H1 (cell line): ENCODE measurements at regions not wholly inside any gene's neighbourhood (a gene's known extent, or its start where the extent isn't known, plus 50 kb on each side); places are given as distances from the start of the nearest gene placed in this dataset.

Experiments
- CTCF ChIA-PET: fragments of 300-600 bp; sonication (Branson Sonifier 250); formaldehyde crosslinking; loops from one replicate; lab custom pipeline; 2021; ENCODE audit not compliant: partially characterized antibody; lab: Charles Lee
- POLR2A ChIA-PET: fragments of 300-600 bp; sonication (Branson Sonifier 250); formaldehyde crosslinking; loops from one replicate; lab custom pipeline; 2021; ENCODE audit warnings: inconsistent platforms; ENCODE audit not compliant: partially characterized antibody; lab: Charles Lee
- DNase-seq, 2 experiments: peaks; one replicate each; pipeline versions ENCODE4 v3.0.0 to v3.0.0-alpha.2; 2010 to 2022; ENCODE audit warnings: low spot score in 2 of 2, low read depth in 1 of 2, mixed read lengths in 1 of 2
- FAIRE-seq: peaks from 2 replicates; lab custom pipeline; 2011; peaks lifted over from hg19 to GRCh38; lab: Jason Lieb, UNC
- H2AFZ ChIP-seq: 2 replicates; pipeline ENCODE4 v1.8.1; 2012; ENCODE audit warnings: low read length, inconsistent platforms
- H2AK5ac ChIP-seq: 2 replicates; pipeline ENCODE4 v1.6.1; 2013; ENCODE audit warnings: low read depth, low read length
- H2BK120ac ChIP-seq: replicated peaks from 2 replicates; pipeline ENCODE3; 2013; ENCODE audit warnings: low read depth, low read length, inconsistent platforms
- H2BK12ac ChIP-seq: 2 replicates; pipeline ENCODE4 v1.6.1; 2013; ENCODE audit warnings: low read depth, low read length
- H2BK15ac ChIP-seq: 2 replicates; pipeline ENCODE4 v1.6.1; 2013; ENCODE audit warnings: low read length
- H2BK20ac ChIP-seq: 2 replicates; pipeline ENCODE4 v1.6.1; 2013; ENCODE audit warnings: low read length
- H2BK5ac ChIP-seq: 2 replicates; pipeline ENCODE4 v1.6.1; 2013; ENCODE audit warnings: low read depth, low read length
- H3K14ac ChIP-seq: 2 replicates; pipeline ENCODE4 v1.6.1; 2013; ENCODE audit warnings: inconsistent platforms; ENCODE audit not compliant: insufficient read length
- H3K18ac ChIP-seq: 2 replicates; pipeline ENCODE4 v1.6.1; 2013; ENCODE audit warnings: low read length; ENCODE audit errors: extremely low read depth
- H3K23ac ChIP-seq: 2 replicates; pipeline ENCODE4 v1.6.1; 2013; ENCODE audit warnings: inconsistent platforms; ENCODE audit not compliant: insufficient read length
- H3K23me2 ChIP-seq: 2 replicates; pipeline ENCODE4 v1.6.1; 2013; ENCODE audit warnings: low read depth, low read length
- H3K27ac ChIP-seq: 2 replicates; pipeline ENCODE4 v1.6.1; 2011; ENCODE audit warnings: low read depth, low read length, inconsistent platforms
- H3K27me3 ChIP-seq, 4 experiments: replicated peaks in 1 of 4; 1 replicate in 1 of 4; 2 replicates in 3 of 4; pipeline versions ENCODE4 v1.6.1 to v1.8.1; 2011 to 2013; ENCODE audit warnings: low read length in 3 of 4, mild to moderate bottlenecking in 3 of 4, inconsistent platforms in 2 of 4, mixed read lengths in 2 of 4, moderate library complexity in 1 of 4; ENCODE audit not compliant: control insufficient read depth in 3 of 4, insufficient read depth in 3 of 4; ENCODE audit errors: extremely low read depth in 1 of 4
- H3K36me3 ChIP-seq, 4 experiments: 2 replicates each; pipeline versions ENCODE4 v1.6.1 to v1.8.1; 2011 to 2013; ENCODE audit warnings: mild to moderate bottlenecking in 4 of 4, low read length in 3 of 4, moderate library complexity in 2 of 4, control low read depth in 1 of 4, inconsistent platforms in 1 of 4; ENCODE audit not compliant: insufficient read depth in 4 of 4, control insufficient read depth in 2 of 4
- H3K4ac ChIP-seq: replicated peaks from 2 replicates; pipeline ENCODE3; 2013; ENCODE audit warnings: low read length, low read depth, mixed read lengths, inconsistent platforms; ENCODE audit not compliant: insufficient read length
- H3K4me1 ChIP-seq, 4 experiments: replicated peaks in 1 of 4; 1 replicate in 1 of 4; 2 replicates in 3 of 4; pipeline versions ENCODE4 v1.6.1 to v1.8.1; 2011 to 2013; ENCODE audit warnings: low read length in 3 of 4, inconsistent platforms in 2 of 4, mixed read lengths in 1 of 4; ENCODE audit not compliant: insufficient read depth in 4 of 4, control insufficient read depth in 3 of 4
- H3K4me2 ChIP-seq, 2 experiments: 2 replicates each; pipeline versions ENCODE4 v1.6.1 to v1.8.1; 2011 to 2013; ENCODE audit warnings: low read depth in 2 of 2, low read length in 2 of 2, control low read depth in 1 of 2, inconsistent platforms in 1 of 2, mild to moderate bottlenecking in 1 of 2; ENCODE audit not compliant: insufficient read depth in 1 of 2
- H3K4me3 ChIP-seq, 4 experiments: fragments of 200-600, 300-600 bp in 1 of 4; sonication (generic), shearing (Covaris generic), sonication (Bioruptor Twin) in 1 of 4; 2 replicates each; pipeline versions ENCODE4 v1.5.1 to v1.8.1; 2011 to 2016; ENCODE audit warnings: low read length in 4 of 4, low read depth in 3 of 4, control low read depth in 2 of 4, inconsistent platforms in 2 of 4, mild to moderate bottlenecking in 2 of 4, mixed read lengths in 1 of 4, moderate library complexity in 1 of 4; ENCODE audit not compliant: insufficient read depth in 2 of 4; ENCODE audit errors: extremely low read depth in 1 of 4
- H3K56ac ChIP-seq: replicated peaks from 2 replicates; pipeline ENCODE3; 2013; ENCODE audit warnings: low read depth, mild to moderate bottlenecking, mixed read lengths, low read length, inconsistent platforms; ENCODE audit not compliant: insufficient read length
- H3K79me1 ChIP-seq: 2 replicates; pipeline ENCODE4 v1.6.1; 2013; ENCODE audit warnings: low read depth, low read length, control low read depth
- H3K79me2 ChIP-seq, 2 experiments: 2 replicates each; pipeline versions ENCODE4 v1.6.1 to v1.8.1; 2012 to 2013; ENCODE audit warnings: low read length in 2 of 2, mild to moderate bottlenecking in 2 of 2, inconsistent platforms in 1 of 2; ENCODE audit not compliant: insufficient read depth in 2 of 2, control insufficient read depth in 1 of 2
- H3K9ac ChIP-seq, 4 experiments: replicated peaks in 1 of 4; 1 replicate in 1 of 4; 2 replicates in 3 of 4; pipeline versions ENCODE4 v1.6.1 to v1.8.1; 2011 to 2013; ENCODE audit warnings: low read depth in 3 of 4, low read length in 3 of 4, control low read depth in 2 of 4, mild to moderate bottlenecking in 2 of 4, moderate library complexity in 2 of 4, inconsistent platforms in 1 of 4; ENCODE audit errors: extremely low read depth in 1 of 4
- H3K9me3 ChIP-seq, 2 experiments: 2 replicates each; pipeline versions ENCODE4 v1.6.1 to v1.8.1; 2012 to 2013; ENCODE audit warnings: mild to moderate bottlenecking in 2 of 2, moderate library complexity in 2 of 2, control low read depth in 1 of 2, inconsistent platforms in 1 of 2, low read depth in 1 of 2, low read length in 1 of 2, mixed read lengths in 1 of 2; ENCODE audit not compliant: insufficient read depth in 2 of 2
- H4K20me1 ChIP-seq, 2 experiments: replicated peaks in 1 of 2; 2 replicates each; pipeline versions ENCODE3 to v1.8.1; 2011 to 2013; ENCODE audit warnings: inconsistent platforms in 2 of 2, low read length in 2 of 2, mild to moderate bottlenecking in 1 of 2; ENCODE audit not compliant: insufficient read depth in 2 of 2, control insufficient read depth in 1 of 2
- H4K5ac ChIP-seq: 2 replicates; pipeline ENCODE4 v1.6.1; 2013; ENCODE audit warnings: low read length, low read depth, mixed read lengths, inconsistent platforms; ENCODE audit not compliant: insufficient read length
- H4K8ac ChIP-seq: 2 replicates; pipeline ENCODE4 v1.8.0; 2013; ENCODE audit warnings: mild to moderate bottlenecking, moderate library complexity, low read length, inconsistent platforms; ENCODE audit not compliant: insufficient read depth; ENCODE audit errors: extremely low read depth
- H4K91ac ChIP-seq: replicated peaks from 2 replicates; pipeline ENCODE3; 2013; ENCODE audit warnings: low read length, mixed read lengths, inconsistent platforms; ENCODE audit not compliant: insufficient read length
- ATF2 ChIP-seq: IDR thresholded peaks from 2 replicates; pipeline ENCODE4 v1.6.1; 2012; ENCODE audit warnings: low read length, inconsistent platforms
- BRCA1 ChIP-seq: IDR thresholded peaks from 2 replicates; pipeline ENCODE4 v1.6.1; 2012; ENCODE audit warnings: low read depth, low read length, improper control_type of control experiment
- CREB1 ChIP-seq: IDR thresholded peaks from 2 replicates; pipeline ENCODE4 v1.6.1; 2012; ENCODE audit warnings: inconsistent platforms
- E2F6 ChIP-seq: IDR thresholded peaks from 2 replicates; pipeline ENCODE4 v1.6.1; 2012; ENCODE audit warnings: inconsistent platforms
- EZH2 ChIP-seq: fragments of 200-600 bp; sonication (generic); IDR thresholded peaks from 2 replicates; pipeline ENCODE4 v1.7.1; 2012; ENCODE audit warnings: low read depth, mild to moderate bottlenecking, moderate library complexity, low read length, inconsistent platforms; ENCODE audit not compliant: severe bottlenecking
- JUND ChIP-seq: IDR thresholded peaks from 2 replicates; pipeline ENCODE4 v1.6.1; 2011; ENCODE audit warnings: mild to moderate bottlenecking, improper control_type of control experiment, low read length
- SIN3A ChIP-seq, 2 experiments: IDR thresholded peaks in 1 of 2; conservative IDR thresholded peaks in 1 of 2; 2 replicates each; pipeline ENCODE4 v1.6.1; 2011 to 2012; ENCODE audit warnings: low read length in 2 of 2, improper control_type of control experiment in 1 of 2, low read depth in 1 of 2, mild to moderate bottlenecking in 1 of 2
- SP1 ChIP-seq: IDR thresholded peaks from 2 replicates; pipeline ENCODE4 v1.6.1; 2011; ENCODE audit warnings: low read depth, low read length
- TAF7 ChIP-seq: optimal IDR thresholded peaks from 2 replicates; pipeline ENCODE3; 2011; ENCODE audit warnings: low read depth, mild to moderate bottlenecking, inconsistent platforms, low read length, moderate library complexity, borderline replicate concordance
- USF2 ChIP-seq: IDR thresholded peaks from 2 replicates; pipeline ENCODE4 v1.6.1; 2011; ENCODE audit warnings: low read length, improper control_type of control experiment
- ZNF274 ChIP-seq: IDR thresholded peaks from 2 replicates; pipeline ENCODE4 v1.7.0; 2012; ENCODE audit warnings: low read length, borderline replicate concordance; ENCODE audit errors: extremely low read depth
- WGBS, 2 experiments: shearing (Covaris generic) in 1 of 2; methylation state at CpG; one replicate each; pipeline versions ENCODE4 v1.1.6 to v1.1.7; 2013 to 2015; ENCODE audit warnings: low lambda C conversion rate in 2 of 2, mixed read lengths in 2 of 2, inconsistent platforms in 1 of 2, low coverage in 1 of 2, missing lambda C conversion rate in 1 of 2; ENCODE audit not compliant: insufficient replicate concordance in 2 of 2, insufficient coverage in 1 of 2, insufficient read length in 1 of 2; ENCODE audit errors: extremely low coverage in 1 of 2, missing lambda C conversion rate in 1 of 2; 5-methylcytosine and 5-hydroxymethylcytosine counted together

GRCh38 chr18:11541179-11541578 is 68.2 kb upstream of the SLC35G4 start:
- WGBS, 2 experiments: 86% methylated on average over 1 of the region's 1 CpG; no CpG with 5 or more reads in 1 of the 2 experiments
- Histone ChIP-seq H4K91ac (no peak overlapping the region), H3K23ac (no peak overlapping the region), H4K8ac (no peak overlapping the region), H3K27me3 (no peaks in the 10 kb centered on the region), H4K5ac (no peak overlapping the region), H3K4me3 (no peak overlapping the region), H3K14ac (no peak overlapping the region), H2AFZ (no peak overlapping the region), H2BK5ac (no peak overlapping the region), H2BK20ac (no peak overlapping the region), H2BK12ac (no peak overlapping the region), H3K56ac (no peak overlapping the region), H3K23me2 (no peaks in the 10 kb centered on the region), H3K79me2 (no peaks in the 10 kb centered on the region), H3K27ac (no peak overlapping the region), H3K4me2 (no peak overlapping the region), H3K4ac (no peak overlapping the region), H3K9me3 (peaks cover 12 to 23% of the 10 kb centered on the region in 2 experiments; a peak in 3 of 4 replicates), H2BK15ac (no peak overlapping the region), H3K18ac (no peak overlapping the region), H3K79me1 (no peaks in the 10 kb centered on the region), H3K9ac (no peak overlapping the region), H2AK5ac (no peak overlapping the region), H3K36me3 (no peaks in the 10 kb centered on the region), H2BK120ac (no peak overlapping the region), H4K20me1 (no peaks in the 10 kb centered on the region), H3K4me1 (peaks cover 0 to 2% (median under 1%) of the 10 kb centered on the region in 4 experiments; a peak in 1 of 7 replicates)
- POLR2A ChIA-PET: no interaction called here
- DNase-seq (no peak), FAIRE-seq (no peak)
- CTCF ChIA-PET: interaction anchor here (2.9 to 6.3 kb wide), 2 partner anchors 11 to 22 kb away, joined by 10 to 37 read pairs; no protein-coding TSS in a partner anchor
- TF ChIP-seq USF2 (no peak), BRCA1 (no peak), CREB1 (no peak), JUND (no peak), E2F6 (no peak), SP1 (no peak), EZH2 (no peak), ZNF274 (no peak), TAF7 (no peak), SIN3A (conservative IDR thresholded peaks at IDR 0.05 in 1 of 2, IDR thresholded peaks at IDR 0.05 in 1 of 2; ENCODE audit: low read depth in 1 of 2, low read length in 2 of 2) (no peak), ATF2 (no peak)
